K562 (cell line): ENCODE measurements at regions not wholly inside any gene's neighbourhood (a gene's known extent, or its start where the extent isn't known, plus 50 kb on each side); places are given as distances from the start of the nearest gene placed in this dataset.

Source experiments
- ATAC-seq: fragments of 200-7000 bp; cut with Tn5 transposase; 3 replicates; pipeline ENCODE4 v1.9.1; 2020; ENCODE audit warnings: moderate library complexity
- BruUV-seq: library from RNA; stranded (reverse); fragments of 400-500 nt; replicated peaks from 2 replicates; lab custom pipeline; 2021; lab: Mats Ljungman, UMichigan
- CTCF ChIA-PET: fragments of 300-600 bp; formaldehyde crosslinking; extraction: SDS; loops from one replicate; lab custom pipeline; 2021; ENCODE audit warnings: low intra/inter-chr PET ratio; lab: Yijun Ruan, JAX
- POLR2A ChIA-PET: fragments of 300-600, 350-650 bp; sonication (Branson Sonifier 250); formaldehyde crosslinking; extraction: SDS; loops from one replicate; lab custom pipeline; 2021; ENCODE audit warnings: antibody characterized with exemption, inconsistent platforms; lab: Yijun Ruan, JAX
- DNase-seq, 4 experiments: peaks; one replicate each; pipeline versions ENCODE4 v3.0.0 to v3.0.0-alpha.2; 2011 to 2018; ENCODE audit warnings: low spot score in 3 of 4, mixed read lengths in 3 of 4; ENCODE audit errors: extremely low read depth in 1 of 4
- FAIRE-seq: peaks from 2 replicates; lab custom pipeline; 2011; peaks lifted over from hg19 to GRCh38; lab: Jason Lieb, UNC
- H2AFZ ChIP-seq: 2 replicates; pipeline ENCODE4 v1.6.0; 2011; ENCODE audit warnings: low read depth, low read length, control low read depth, inconsistent platforms
- H3K27ac ChIP-seq: fragments of 200-600 bp; 3 replicates; pipeline ENCODE4 v1.8.0; 2011; ENCODE audit warnings: low read depth, mild to moderate bottlenecking, control low read depth, inconsistent platforms, low read length, moderate library complexity, mixed read lengths; ENCODE audit errors: extremely low read depth
- H3K27me3 ChIP-seq, 2 experiments: fragments of 300-600 bp in 1 of 2; 2 replicates in 1 of 2; 3 replicates in 1 of 2; pipeline versions ENCODE4 v1.6.0 to v1.8.0; 2011; ENCODE audit warnings: inconsistent platforms in 2 of 2, low read length in 2 of 2, mild to moderate bottlenecking in 1 of 2, mixed read lengths in 1 of 2, moderate library complexity in 1 of 2; ENCODE audit not compliant: control insufficient read depth in 2 of 2, insufficient read depth in 2 of 2
- H3K36me3 ChIP-seq: fragments of 300-600 bp; 3 replicates; pipeline ENCODE4 v1.8.0; 2011; ENCODE audit warnings: mild to moderate bottlenecking, low read length, inconsistent platforms; ENCODE audit not compliant: control insufficient read depth, insufficient read depth
- H3K4me1 ChIP-seq, 2 experiments: fragments of 200-600 bp in 1 of 2; replicated peaks in 1 of 2; 2 replicates in 1 of 2; 3 replicates in 1 of 2; pipeline versions ENCODE4 v1.5.1 to v1.8.0; 2011; ENCODE audit warnings: inconsistent platforms in 2 of 2, low read length in 2 of 2, mild to moderate bottlenecking in 1 of 2, mixed read lengths in 1 of 2, moderate library complexity in 1 of 2; ENCODE audit not compliant: control insufficient read depth in 2 of 2, insufficient read depth in 2 of 2
- H3K4me2 ChIP-seq: 2 replicates; pipeline ENCODE4 v1.6.1; 2011; ENCODE audit warnings: low read length, control low read depth, inconsistent platforms, mixed read lengths; ENCODE audit not compliant: insufficient read depth
- H3K4me3 ChIP-seq: fragments of 200-600 bp; sonication (generic), shearing (Covaris generic); 2 replicates; pipeline ENCODE4 v1.5.1; 2016; ENCODE audit warnings: control low read depth, inconsistent platforms
- H3K79me2 ChIP-seq: fragments of 200-600 bp; 3 replicates; pipeline ENCODE4 v1.8.0; 2011; ENCODE audit warnings: low read length, inconsistent platforms; ENCODE audit not compliant: control insufficient read depth, insufficient read depth
- H3K9ac ChIP-seq, 2 experiments: 2 replicates each; pipeline versions ENCODE4 v1.6.0 to v1.6.1; 2011; ENCODE audit warnings: low read depth in 2 of 2, low read length in 2 of 2, control low read depth in 1 of 2, inconsistent platforms in 1 of 2, mild to moderate bottlenecking in 1 of 2, mixed read lengths in 1 of 2; ENCODE audit not compliant: insufficient read depth in 1 of 2
- H3K9me1 ChIP-seq: one replicate; pipeline ENCODE4 v1.6.0; 2011; ENCODE audit warnings: inconsistent platforms, mild to moderate bottlenecking, low read length, moderate library complexity; ENCODE audit not compliant: control insufficient read depth, insufficient read depth
- H3K9me3 ChIP-seq: replicated peaks from 2 replicates; pipeline ENCODE4 v1.5.1; 2011; ENCODE audit warnings: low read depth, low read length, inconsistent platforms; ENCODE audit not compliant: control insufficient read depth, insufficient read depth
- H4K20me1 ChIP-seq: replicated peaks from 2 replicates; pipeline ENCODE4 v1.6.1; 2011; ENCODE audit warnings: low read length, inconsistent platforms, mixed read lengths; ENCODE audit not compliant: control insufficient read depth, insufficient read depth
- BCOR ChIP-seq: fragments of 450-650 bp; IDR thresholded peaks from 2 replicates; pipeline ENCODE4 v1.6.1; 2016
- BRD4 ChIP-seq: fragments of 200-600 bp; sonication (generic); IDR thresholded peaks from 2 replicates; pipeline ENCODE4 v1.6.1; 2017; ENCODE audit warnings: inconsistent platforms
- ETV1 ChIP-seq: fragments of 450-650 bp; conservative IDR thresholded peaks from 2 replicates; pipeline ENCODE4 v1.6.1; 2016; ENCODE audit warnings: missing genetic modification characterization, control low read depth, low read depth, missing compliant biosample characterization
- HMG20B ChIP-seq: fragments of 250-450 bp; sonication (Bioruptor Pico); IDR thresholded peaks from 2 replicates; pipeline ENCODE4 v1.5.0; 2021; ENCODE audit warnings: mild to moderate bottlenecking
- HNRNPH1 ChIP-seq: fragments of 200-400 bp; formaldehyde crosslinking; optimal IDR thresholded peaks from 2 replicates; pipeline ENCODE3; 2017; ENCODE audit warnings: low read depth, mild to moderate bottlenecking, low read length, moderate library complexity
- ILF3 ChIP-seq: fragments of 450-650 bp; IDR thresholded peaks from 2 replicates; pipeline ENCODE4 v1.6.1; 2018; ENCODE audit warnings: antibody characterized with exemption, mild to moderate bottlenecking, moderate library complexity, borderline replicate concordance
- L3MBTL2 ChIP-seq: fragments of 450-650 bp; IDR thresholded peaks from 2 replicates; pipeline ENCODE4 v1.6.1; 2016; ENCODE audit warnings: mild to moderate bottlenecking, moderate library complexity
- MCM3 ChIP-seq: fragments of 450-650 bp; IDR thresholded peaks from 2 replicates; pipeline ENCODE4 v1.6.1; 2016
- MECOM ChIP-seq: fragments of 250-450 bp; sonication (Bioruptor Pico); IDR thresholded peaks from 2 replicates; pipeline ENCODE4 v1.8.0; 2022; ENCODE audit warnings: inconsistent platforms
- MTA3 ChIP-seq: fragments of 450-650 bp; formaldehyde crosslinking; IDR thresholded peaks from 2 replicates; pipeline ENCODE4 v1.6.1; 2017; ENCODE audit warnings: mild to moderate bottlenecking, borderline replicate concordance
- NCOA2 ChIP-seq, 2 experiments: fragments of 450-650 bp; IDR thresholded peaks; 2 replicates each; pipeline ENCODE4 v1.6.1; 2018; ENCODE audit warnings: mild to moderate bottlenecking in 2 of 2, moderate library complexity in 1 of 2; ENCODE audit not compliant: partially characterized antibody in 2 of 2
- NR2C2 ChIP-seq, 2 experiments: fragments of 200-800 bp in 1 of 2; sonication (Bioruptor generic) in 1 of 2; sonication (generic) in 1 of 2; formaldehyde crosslinking in 1 of 2; IDR thresholded peaks; 2 replicates each; pipeline versions ENCODE4 v1.6.1 to v1.8.0; 2016 to 2022; ENCODE audit warnings: mild to moderate bottlenecking in 1 of 2, missing compliant biosample characterization in 1 of 2, missing genetic modification characterization in 1 of 2, missing genetic modification reagents in 1 of 2
- RBM25 ChIP-seq: fragments of 200-400 bp; formaldehyde crosslinking; IDR thresholded peaks from 2 replicates; pipeline ENCODE4 v1.6.1; 2018; ENCODE audit warnings: low read length, low read depth, moderate library complexity; ENCODE audit not compliant: severe bottlenecking
- SMARCB1 ChIP-seq: IDR thresholded peaks from 2 replicates; pipeline ENCODE4 v1.6.1; 2011; ENCODE audit warnings: improper control_type of control experiment, low read depth; ENCODE audit not compliant: insufficient read length
- SPI1 ChIP-seq: IDR thresholded peaks from 2 replicates; pipeline ENCODE4 v1.6.1; 2011; ENCODE audit warnings: low read depth, low read length, control low read depth, borderline replicate concordance
- TCF7 ChIP-seq: sonication (generic); IDR thresholded peaks from 2 replicates; pipeline ENCODE4 v1.6.1; 2016; ENCODE audit warnings: antibody characterized with exemption, borderline replicate concordance
- ZBTB8A ChIP-seq: fragments of 450-650 bp; IDR thresholded peaks from 2 replicates; pipeline ENCODE4 v1.6.1; 2018; ENCODE audit warnings: mild to moderate bottlenecking, moderate library complexity; ENCODE audit not compliant: partially characterized antibody
- ZC3H4 ChIP-seq: sonication (generic); formaldehyde crosslinking; IDR thresholded peaks from 2 replicates; pipeline ENCODE4 v1.9.0; 2021; ENCODE audit warnings: missing genetic modification reagents, borderline replicate concordance
- ZNF232 ChIP-seq: sonication (generic); formaldehyde crosslinking; IDR thresholded peaks from 2 replicates; pipeline ENCODE4 v1.8.0; 2022; ENCODE audit warnings: mild to moderate bottlenecking, missing genetic modification reagents
- WGBS: fragments of 100-300 bp; shearing (Covaris generic); methylation state at CpG from one replicate; pipeline ENCODE4 v1.1.6; 2016; ENCODE audit warnings: low coverage, mixed read lengths; ENCODE audit not compliant: insufficient coverage; ENCODE audit errors: missing lambda C conversion rate; 5-methylcytosine and 5-hydroxymethylcytosine counted together
- in situ Hi-C: fragments of 300-500 bp; cut with MboI; formaldehyde crosslinking; loops from 4 replicates; pipeline ENCODE4 v1.15.0; 2018; ENCODE audit warnings: inconsistent platforms, mixed read lengths
- intact Hi-C: fragments of 100-400 bp; cut with micrococcal nuclease; formaldehyde crosslinking; loops from 2 replicates; pipeline ENCODE4 v1.14.2; 2022
- TF ChIP-seq, protein P1 (sequence below): fragments of 150-350 bp; conservative IDR thresholded peaks from 2 replicates; pipeline ENCODE4 v1.6.1; 2014; ENCODE audit warnings: low read length

DNA sequence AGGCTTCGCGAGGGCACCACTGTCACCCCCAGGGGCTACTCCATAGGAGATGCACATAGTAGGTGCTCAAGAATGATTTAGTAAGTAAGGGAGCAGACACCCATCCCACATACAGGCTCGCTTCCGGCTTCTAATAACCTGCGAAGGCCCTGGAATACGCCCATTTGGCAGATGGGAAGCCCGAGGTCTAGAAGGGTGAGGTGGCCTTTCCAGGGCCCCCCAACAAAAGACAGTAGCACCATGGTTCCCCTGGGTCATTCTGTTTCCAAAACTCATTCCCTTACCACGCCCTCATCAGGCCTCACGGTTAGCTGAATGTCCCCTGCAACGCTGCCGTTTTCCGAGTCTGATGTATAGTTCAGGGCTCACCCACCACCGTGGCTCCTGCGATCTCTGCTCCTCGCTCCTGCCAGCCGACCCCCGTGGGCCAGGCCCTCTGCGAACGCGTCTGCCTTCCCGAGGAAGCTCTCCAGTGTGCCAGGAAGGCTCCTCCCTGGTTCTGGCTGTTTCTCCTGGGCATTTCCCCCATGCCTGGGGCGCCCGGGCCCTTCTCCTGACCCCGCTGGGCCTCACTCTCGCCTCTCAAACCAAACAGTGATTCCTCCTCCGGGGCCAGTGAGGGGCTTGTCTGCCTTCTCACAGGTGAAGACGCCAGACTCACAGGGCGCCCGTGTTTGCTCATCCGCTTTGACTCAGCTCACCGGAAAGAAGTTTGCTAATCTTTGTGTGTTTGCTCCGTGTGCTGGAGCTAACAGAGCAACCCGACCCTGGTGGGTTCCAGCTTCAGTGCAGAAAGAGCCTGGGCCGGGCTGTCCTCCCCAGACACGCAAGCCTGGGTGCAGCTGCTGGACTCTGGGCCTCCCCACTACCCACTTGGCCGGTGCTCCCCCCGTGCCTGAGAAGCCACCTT, 86.6 kb downstream of the RTL6 start:
- H3K9ac ChIP-seq = no peak overlapping the region
- H4K20me1 ChIP-seq = no peaks in the 10 kb centered on the region; the same call in 1 of the 2 replicates
- no peak overlapping the region for H3K4me2 ChIP-seq
- FAIRE-seq = no peak
- H3K9me1 ChIP-seq = no peaks in the 10 kb centered on the region
- H3K79me2 ChIP-seq = no peaks in the 10 kb centered on the region
- under 1% methylated on average over 28 of the region's 37 CpGs for WGBS
- no peaks in the 10 kb centered on the region for H3K9me3 ChIP-seq
- H3K36me3 ChIP-seq = no peaks in the 10 kb centered on the region
- POLR2A ChIA-PET = interaction anchor here (0.9 kb wide), 1 partner anchor 13 kb away, joined by 3 read pairs; no protein-coding TSS in a partner anchor
- no peak for ATAC-seq
- no peak for TF ChIP-seq ILF3
- no peak for TF ChIP-seq HMG20B (CRISPR knock-in tag)
- TF ChIP-seq HNRNPH1 = no peak
- TF ChIP-seq ZBTB8A = no peak
- no peak for TF ChIP-seq ETV1 (tag)
- TF ChIP-seq MECOM (CRISPR knock-in tag) = no peak
- no peak for TF ChIP-seq SPI1
- no peak for TF ChIP-seq L3MBTL2
- TF ChIP-seq MCM3 = no peak
- TF ChIP-seq MTA3 = no peak
- TF ChIP-seq RBM25 = no peak
- TF ChIP-seq ZNF232 (CRISPR knock-in tag) = no peak
- TF ChIP-seq NR2C2 (CRISPR knock-in tag; IDR thresholded peaks at IDR 0.05) = no peak
- no peak for TF ChIP-seq NR2C2 (tag; IDR thresholded peaks at IDR 0.05)
- TF ChIP-seq TCF7 = no peak
- no peak for TF ChIP-seq NCOA2 (IDR thresholded peaks at IDR 0.05; ENCODE audit: partially characterized antibody in 2 of 2)
- TF ChIP-seq ZC3H4 (CRISPR knock-in tag) = no peak
- no peak for TF ChIP-seq SMARCB1
- TF ChIP-seq BRD4 = no peak
- no peak for TF ChIP-seq BCOR
- TF ChIP-seq, protein P1, sequence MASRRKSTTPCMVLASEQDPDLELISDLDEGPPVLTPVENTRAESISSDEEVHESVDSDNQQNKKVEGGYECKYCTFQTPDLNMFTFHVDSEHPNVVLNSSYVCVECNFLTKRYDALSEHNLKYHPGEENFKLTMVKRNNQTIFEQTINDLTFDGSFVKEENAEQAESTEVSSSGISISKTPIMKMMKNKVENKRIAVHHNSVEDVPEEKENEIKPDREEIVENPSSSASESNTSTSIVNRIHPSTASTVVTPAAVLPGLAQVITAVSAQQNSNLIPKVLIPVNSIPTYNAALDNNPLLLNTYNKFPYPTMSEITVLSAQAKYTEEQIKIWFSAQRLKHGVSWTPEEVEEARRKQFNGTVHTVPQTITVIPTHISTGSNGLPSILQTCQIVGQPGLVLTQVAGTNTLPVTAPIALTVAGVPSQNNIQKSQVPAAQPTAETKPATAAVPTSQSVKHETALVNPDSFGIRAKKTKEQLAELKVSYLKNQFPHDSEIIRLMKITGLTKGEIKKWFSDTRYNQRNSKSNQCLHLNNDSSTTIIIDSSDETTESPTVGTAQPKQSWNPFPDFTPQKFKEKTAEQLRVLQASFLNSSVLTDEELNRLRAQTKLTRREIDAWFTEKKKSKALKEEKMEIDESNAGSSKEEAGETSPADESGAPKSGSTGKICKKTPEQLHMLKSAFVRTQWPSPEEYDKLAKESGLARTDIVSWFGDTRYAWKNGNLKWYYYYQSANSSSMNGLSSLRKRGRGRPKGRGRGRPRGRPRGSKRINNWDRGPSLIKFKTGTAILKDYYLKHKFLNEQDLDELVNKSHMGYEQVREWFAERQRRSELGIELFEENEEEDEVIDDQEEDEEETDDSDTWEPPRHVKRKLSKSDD = no peak
- TF ChIP-seq, all 486 proteins: peak for 0
- intact Hi-C loops = no loop called here
- BruUV-seq = no TSS peak
- Histone ChIP-seq H3K4me3 (no peak overlapping the region), H3K4me1 (no peaks in the 10 kb centered on the region), H2AFZ (no peak overlapping the region), H3K27ac (no peak overlapping the region), H3K27me3 (peaks cover 4 to 46% of the 10 kb centered on the region in 2 experiments; a peak in 4 of 5 replicates)
- in situ Hi-C loops = no loop called here
- CTCF ChIA-PET = no interaction called here
- no peak for DNase-seq
